Suprapubic skin (tissue), 4 donors: ENCODE measurements at regions not wholly inside any gene's neighbourhood (a gene's known extent, or its start where the extent isn't known, plus 50 kb on each side); places are given as distances from the start of the nearest gene placed in this dataset.

Experiments used
- DNase-seq, 2 donors: peaks; one replicate each; pipeline ENCODE4 v3.0.0-alpha.2; 2019; ENCODE audit warnings: low spot score in 2 of 2
- H3K27ac ChIP-seq: fragments of 200-600 bp; sonication (generic); one replicate; pipeline ENCODE4 v1.5.1; 2019
- H3K27me3 ChIP-seq: fragments of 200-600 bp; sonication (generic); one replicate; pipeline ENCODE4 v1.5.1; 2019
- H3K36me3 ChIP-seq: fragments of 200-600 bp; sonication (generic); one replicate; pipeline ENCODE4 v1.5.1; 2019
- H3K4me1 ChIP-seq: fragments of 200-600 bp; sonication (generic); one replicate; pipeline ENCODE4 v1.5.1; 2019
- H3K4me3 ChIP-seq: fragments of 200-600 bp; sonication (generic); one replicate; pipeline ENCODE4 v1.5.1; 2019; ENCODE audit warnings: mild to moderate bottlenecking
- H3K9me3 ChIP-seq: fragments of 200-600 bp; sonication (generic); one replicate; pipeline ENCODE4 v1.5.1; 2019
- CTCF ChIP-seq, 2 donors: fragments of 200-600 bp in 1 of 2; fragments of 450-650 bp in 1 of 2; sonication (generic) in 1 of 2; IDR thresholded peaks; one replicate each; pipeline ENCODE4 v1.5.1; 2016 to 2019; ENCODE audit warnings: antibody characterized with exemption in 2 of 2, mild to moderate bottlenecking in 1 of 2, moderate library complexity in 1 of 2
- EP300 ChIP-seq: sonication (generic); formaldehyde crosslinking; IDR thresholded peaks from one replicate; pipeline ENCODE4 v1.6.1; 2017; ENCODE audit warnings: antibody characterized with exemption
- POLR2A ChIP-seq, 2 donors: fragments of 450-650 bp; IDR thresholded peaks; one replicate each; pipeline ENCODE4 v1.6.1; 2017; ENCODE audit warnings: antibody characterized with exemption in 2 of 2, mild to moderate bottlenecking in 2 of 2, moderate library complexity in 2 of 2
- POLR2AphosphoS5 ChIP-seq, 3 donors: sonication (generic); formaldehyde crosslinking; IDR thresholded peaks; one replicate each; pipeline ENCODE4 v1.6.1; 2017; ENCODE audit warnings: antibody characterized with exemption in 3 of 3
- WGBS: methylation state at CpG from one replicate; pipeline ENCODE4 v1.1.5; 2018; 5-methylcytosine and 5-hydroxymethylcytosine counted together

GRCh38 chr5:19301271-19301670, 686.7 kb downstream of the CDH18 start:
- TF ChIP-seq CTCF (IDR thresholded peaks at IDR 0.05) (no peak), EP300 (no peak), POLR2AphosphoS5 (IDR thresholded peaks at IDR 0.05) (no peak), POLR2A (IDR thresholded peaks at IDR 0.05) (no peak)
- 49% methylated on average over 1 of the region's 1 CpG for WGBS
- H3K27ac ChIP-seq: no peak overlapping the region

DNA sequence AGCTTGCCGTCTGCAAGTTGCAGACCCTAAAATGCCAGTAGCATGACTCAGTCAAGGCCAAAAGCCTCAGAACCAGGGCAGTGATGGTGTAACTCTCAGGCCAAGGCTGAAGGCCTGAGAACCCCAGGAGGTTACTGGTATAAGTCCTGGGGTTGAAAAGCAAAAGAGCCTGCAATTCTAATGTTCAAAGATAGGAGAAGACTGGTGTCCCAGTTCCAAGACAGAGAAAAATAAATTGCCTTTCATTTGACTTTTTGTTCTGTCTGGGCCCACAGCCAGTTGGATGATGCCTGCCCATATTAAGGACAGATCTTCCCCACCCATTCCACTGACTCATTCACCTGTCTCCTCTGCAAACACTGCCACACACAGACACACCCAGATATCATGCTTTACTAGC, 673.2 kb downstream of the CDH18 start:
- WGBS: 52% methylated on average over 1 of the region's 1 CpG
- H3K4me3 ChIP-seq: no peak overlapping the region
- peak overlapping the region; percentile 30 for H3K27ac ChIP-seq
- no peaks in the 10 kb centered on the region for H3K9me3 ChIP-seq
- no peaks in the 10 kb centered on the region for H3K36me3 ChIP-seq
- DNase-seq: peak in 1 of 2 donors; percentile 63
- no peaks in the 10 kb centered on the region for H3K4me1 ChIP-seq
- no peaks in the 10 kb centered on the region for H3K27me3 ChIP-seq
- TF ChIP-seq POLR2AphosphoS5 (IDR thresholded peaks at IDR 0.05) (no peak), CTCF (IDR thresholded peaks at IDR 0.05) (peak; percentile 21 to 44)

More at GRCh38 chr5:19301271-19301670, 686.7 kb downstream of the CDH18 start:
- Histone ChIP-seq H3K4me3 (no peak overlapping the region), H3K4me1 (no peaks in the 10 kb centered on the region), H3K27me3 (no peaks in the 10 kb centered on the region), H3K9me3 (no peaks in the 10 kb centered on the region), H3K36me3 (no peaks in the 10 kb centered on the region)
- no peak for DNase-seq

GRCh38 chr5:19319252-19319651, 668.7 kb downstream of the CDH18 start:
- TF ChIP-seq POLR2A (IDR thresholded peaks at IDR 0.05) (no peak), EP300 (no peak), POLR2AphosphoS5 (IDR thresholded peaks at IDR 0.05) (no peak), CTCF (IDR thresholded peaks at IDR 0.05) (no peak)
- Histone ChIP-seq H3K27ac (no peak overlapping the region), H3K9me3 (no peaks in the 10 kb centered on the region), H3K4me1 (peaks cover 6% of the 10 kb centered on the region), H3K4me3 (no peak overlapping the region), H3K36me3 (no peaks in the 10 kb centered on the region), H3K27me3 (no peaks in the 10 kb centered on the region)
- DNase-seq: no peak
- 97% methylated on average over 1 of the region's 1 CpG for WGBS

GRCh38 chr5:19322716-19323485, 665.1 kb downstream of the CDH18 start:
- Histone ChIP-seq H3K27me3 (no peaks in the 10 kb centered on the region), H3K4me1 (peaks cover 6% of the 10 kb centered on the region), H3K9me3 (no peaks in the 10 kb centered on the region), H3K4me3 (no peak overlapping the region), H3K27ac (peak overlapping the region; percentile 71), H3K36me3 (no peaks in the 10 kb centered on the region)
- 55% methylated on average over 4 of the region's 4 CpGs for WGBS
- DNase-seq: no peak
- TF ChIP-seq POLR2AphosphoS5 (IDR thresholded peaks at IDR 0.05): no peak
- TF ChIP-seq EP300: no peak
- no peak for TF ChIP-seq CTCF (IDR thresholded peaks at IDR 0.05)
- no peak for TF ChIP-seq POLR2A (IDR thresholded peaks at IDR 0.05)

DNA sequence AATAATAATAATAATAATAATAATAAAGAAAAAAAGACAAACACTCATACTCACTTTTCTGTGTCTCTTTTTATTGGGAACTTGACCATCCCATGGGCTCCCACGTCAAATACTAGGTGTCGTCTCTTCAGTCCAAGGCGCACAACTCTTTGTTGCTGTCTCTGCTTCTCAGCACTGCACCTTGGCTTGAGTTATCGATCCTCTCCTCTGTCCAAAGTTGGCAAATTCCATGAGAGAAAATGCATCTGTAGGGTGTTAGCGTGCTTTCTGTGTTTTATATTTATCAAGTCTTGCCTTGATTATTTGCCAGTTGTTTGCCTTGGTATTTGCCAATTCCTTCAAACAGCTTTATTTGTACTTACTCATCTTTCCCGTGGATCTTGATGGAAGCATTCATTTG, 653.7 kb downstream of the CDH18 start:
- no peak for TF ChIP-seq EP300
- TF ChIP-seq CTCF (IDR thresholded peaks at IDR 0.05): no peak
- no peak for TF ChIP-seq POLR2A (IDR thresholded peaks at IDR 0.05)
- no peak for TF ChIP-seq POLR2AphosphoS5 (IDR thresholded peaks at IDR 0.05)
- Histone ChIP-seq H3K4me3 (no peak overlapping the region), H3K4me1 (no peaks in the 10 kb centered on the region), H3K27ac (no peak overlapping the region), H3K27me3 (no peaks in the 10 kb centered on the region), H3K36me3 (no peaks in the 10 kb centered on the region), H3K9me3 (no peaks in the 10 kb centered on the region)
- WGBS: 62% methylated on average over 6 of the region's 6 CpGs
- DNase-seq: no peak
